CD4-positive, alpha-beta T cell treated with Interleukin-17A for 1 hour (primary cell): ENCODE measurements at regions not wholly inside any gene's neighbourhood (a gene's known extent, or its start where the extent isn't known, plus 50 kb on each side); places are given as distances from the start of the nearest gene placed in this dataset.

Experiments used
- DNase-seq: peaks from one replicate; pipeline ENCODE4 v3.0.0-alpha.2; 2020

- DNase-seq, result peak; percentile 58
Observed at GRCh38 chr7:142319970-142320369, 62.1 kb upstream of the PRSS58 start.

DNA sequence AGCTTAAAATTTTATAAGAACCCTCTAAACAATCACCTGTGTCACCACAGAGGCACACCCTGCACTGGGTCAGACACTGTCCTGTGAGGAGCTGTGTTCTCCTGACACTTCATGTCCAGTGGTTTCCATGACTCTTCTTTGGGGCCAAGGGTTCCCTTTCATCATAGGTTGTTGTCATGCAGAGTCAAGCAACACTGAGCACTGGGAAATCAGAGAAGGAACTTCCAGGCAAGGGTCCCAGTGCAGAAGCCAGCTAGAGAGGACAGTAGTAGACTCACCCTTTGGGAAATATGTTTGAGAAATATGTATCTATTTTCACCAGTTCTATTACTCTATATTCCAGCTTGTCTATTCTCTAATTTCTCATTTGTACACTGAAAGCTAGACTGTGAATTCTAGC lies 56.4 kb upstream of the PRSS58 start:
- DNase-seq, result no peak

GRCh38 chr7:142313528-142313927 lies 55.7 kb upstream of the PRSS58 start:
- no peak for DNase-seq

DNA sequence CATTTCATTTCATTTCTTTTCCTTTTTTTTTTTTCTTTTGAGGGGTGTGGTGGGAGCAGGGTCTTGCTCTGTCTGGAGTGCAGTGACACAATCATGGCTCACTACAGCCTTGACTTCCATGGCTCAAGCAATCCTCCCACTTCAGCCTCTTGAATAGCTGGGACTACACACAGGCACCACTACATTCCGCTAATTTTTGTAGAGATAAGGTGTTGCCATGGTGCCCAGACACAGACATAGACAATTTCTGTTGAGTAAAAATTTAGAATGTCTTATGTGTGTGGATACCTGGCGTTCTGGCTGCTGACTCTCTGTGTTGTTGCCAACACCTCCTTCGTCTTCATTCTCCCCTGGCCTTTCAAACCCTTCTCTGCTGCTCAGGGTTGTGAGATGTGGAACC lies 54.0 kb upstream of the PRSS58 start:
- no peak for DNase-seq

DNA sequence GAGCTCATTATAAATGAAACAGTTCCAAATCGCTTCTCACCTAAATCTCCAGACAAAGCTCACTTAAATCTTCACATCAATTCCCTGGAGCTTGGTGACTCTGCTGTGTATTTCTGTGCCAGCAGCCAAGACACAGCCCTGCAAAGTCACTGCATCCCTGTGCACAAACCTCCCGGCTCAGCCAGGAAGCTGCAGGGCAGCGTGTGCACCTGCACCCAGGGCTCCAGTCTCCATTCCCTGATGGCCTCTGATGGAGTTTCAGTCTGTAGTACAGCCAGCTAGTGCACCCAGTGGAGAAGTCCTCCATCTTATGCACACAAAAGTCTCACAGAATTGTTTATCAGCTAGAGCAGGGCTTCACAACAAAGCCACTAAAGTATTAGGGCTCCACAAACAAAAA lies 51.1 kb upstream of the PRSS58 start:
- no peak for DNase-seq

GRCh38 chr7:142308326-142308725 lies 50.5 kb upstream of the PRSS58 start:
- DNase-seq, result no peak
